Peyer's patch (tissue), 4 donors: ENCODE measurements at regions not wholly inside any gene's neighbourhood (a gene's known extent, or its start where the extent isn't known, plus 50 kb on each side); places are given as distances from the start of the nearest gene placed in this dataset.

Source experiments
- DNase-seq, 3 donors: peaks; one replicate each; pipeline ENCODE4 v3.0.0-alpha.2; 2017 to 2019
- H3K27ac ChIP-seq, 4 donors: fragments of 200-600 bp; sonication (generic); one replicate each; pipeline ENCODE4 v1.5.1; 2016 to 2019
- H3K27me3 ChIP-seq, 2 donors: fragments of 200-600 bp; sonication (generic); one replicate each; pipeline ENCODE4 v1.5.1; 2019
- H3K36me3 ChIP-seq, 3 donors: fragments of 200-600 bp; sonication (generic); one replicate each; pipeline ENCODE4 v1.5.1; 2016 to 2019
- H3K4me1 ChIP-seq, 4 donors: fragments of 200-600 bp; sonication (generic); one replicate each; pipeline ENCODE4 v1.5.1; 2016 to 2019
- H3K4me3 ChIP-seq, 4 donors: fragments of 200-600 bp; sonication (generic); 1 replicate in 3 of 4; 2 replicates in 1 of 4; pipeline ENCODE4 v1.5.1; 2016 to 2019; ENCODE audit warnings: mild to moderate bottlenecking in 1 of 4
- H3K9me3 ChIP-seq, 4 donors: fragments of 200-600 bp; sonication (generic); one replicate each; pipeline ENCODE4 v1.5.1; 2016 to 2019; ENCODE audit warnings: mild to moderate bottlenecking in 1 of 4
- POLR2A ChIP-seq, 2 donors: fragments of 450-650 bp; IDR thresholded peaks; one replicate each; pipeline ENCODE4 v1.5.1; 2017; ENCODE audit warnings: antibody characterized with exemption in 2 of 2, mild to moderate bottlenecking in 2 of 2, moderate library complexity in 2 of 2
- TF ChIP-seq, protein P1 (sequence below), 6 experiments: fragments of 450-650 bp in 4 of 6; fragments of 200-600 bp in 2 of 6; sonication (generic) in 1 of 6; IDR thresholded peaks; one replicate each; pipeline ENCODE4 v1.5.1; 2017 to 2019; ENCODE audit warnings: antibody characterized with exemption in 6 of 6, mild to moderate bottlenecking in 3 of 6, moderate library complexity in 1 of 6

DNA sequence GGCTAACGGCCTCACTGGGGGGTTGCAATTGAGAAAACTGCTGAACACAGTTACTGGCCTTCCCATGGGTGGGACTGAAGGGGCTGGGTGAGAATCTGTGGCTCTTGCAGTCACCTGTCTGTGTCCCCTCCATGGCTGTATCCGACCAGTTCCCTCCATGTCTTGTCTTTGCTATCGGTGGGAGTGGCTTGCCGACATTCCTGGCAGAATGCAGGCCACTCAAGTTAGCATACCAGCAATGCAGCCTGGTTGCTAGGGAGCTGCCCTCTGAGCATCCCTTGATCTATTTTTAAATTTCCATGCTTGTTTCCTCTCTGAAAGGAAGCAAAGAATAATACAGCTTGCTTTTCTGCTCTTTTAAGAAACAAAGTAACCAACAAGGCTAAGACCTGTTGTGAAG is 1509.7 kb upstream of the WWC1 start:
- H3K27me3 ChIP-seq = no peaks in the 10 kb centered on the region
- H3K27ac ChIP-seq = no peak overlapping the region
- TF ChIP-seq POLR2A (IDR thresholded peaks at IDR 0.05) = no peak
- TF ChIP-seq, protein P1, sequence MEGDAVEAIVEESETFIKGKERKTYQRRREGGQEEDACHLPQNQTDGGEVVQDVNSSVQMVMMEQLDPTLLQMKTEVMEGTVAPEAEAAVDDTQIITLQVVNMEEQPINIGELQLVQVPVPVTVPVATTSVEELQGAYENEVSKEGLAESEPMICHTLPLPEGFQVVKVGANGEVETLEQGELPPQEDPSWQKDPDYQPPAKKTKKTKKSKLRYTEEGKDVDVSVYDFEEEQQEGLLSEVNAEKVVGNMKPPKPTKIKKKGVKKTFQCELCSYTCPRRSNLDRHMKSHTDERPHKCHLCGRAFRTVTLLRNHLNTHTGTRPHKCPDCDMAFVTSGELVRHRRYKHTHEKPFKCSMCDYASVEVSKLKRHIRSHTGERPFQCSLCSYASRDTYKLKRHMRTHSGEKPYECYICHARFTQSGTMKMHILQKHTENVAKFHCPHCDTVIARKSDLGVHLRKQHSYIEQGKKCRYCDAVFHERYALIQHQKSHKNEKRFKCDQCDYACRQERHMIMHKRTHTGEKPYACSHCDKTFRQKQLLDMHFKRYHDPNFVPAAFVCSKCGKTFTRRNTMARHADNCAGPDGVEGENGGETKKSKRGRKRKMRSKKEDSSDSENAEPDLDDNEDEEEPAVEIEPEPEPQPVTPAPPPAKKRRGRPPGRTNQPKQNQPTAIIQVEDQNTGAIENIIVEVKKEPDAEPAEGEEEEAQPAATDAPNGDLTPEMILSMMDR (IDR thresholded peaks at IDR 0.05) = no peak
- H3K4me3 ChIP-seq = no peak overlapping the region
- no peaks in the 10 kb centered on the region for H3K36me3 ChIP-seq
- H3K9me3 ChIP-seq = no peaks in the 10 kb centered on the region
- H3K4me1 ChIP-seq = no peaks in the 10 kb centered on the region
- no peak for DNase-seq

DNA sequence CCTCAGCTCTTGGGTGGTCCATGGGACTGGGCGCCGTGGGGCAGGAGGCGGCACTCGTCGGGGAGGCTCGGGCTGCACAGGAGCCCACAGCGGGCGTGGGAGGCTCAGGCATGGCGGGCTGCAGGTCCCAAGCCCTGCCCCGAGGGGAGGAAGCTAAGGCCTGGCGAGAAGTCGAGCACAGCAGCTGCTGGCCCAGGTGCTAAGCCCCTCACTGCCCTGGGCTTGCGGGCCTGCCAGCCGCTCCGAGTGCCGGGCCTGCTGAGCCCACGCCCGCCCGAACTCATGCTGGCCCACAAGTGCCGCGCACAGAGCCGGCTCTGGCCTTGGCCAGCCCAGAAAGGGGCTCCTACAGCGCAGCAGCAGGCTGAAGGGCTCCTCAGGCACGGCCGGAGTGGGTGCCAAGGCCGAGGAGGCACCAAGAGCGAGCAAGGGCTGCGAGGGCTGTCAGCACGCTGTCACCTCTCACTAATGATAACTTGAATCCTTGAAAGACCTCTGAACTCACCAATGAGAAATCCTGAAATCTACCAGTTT is 1506.8 kb upstream of the WWC1 start:
- no peak for DNase-seq
- Histone ChIP-seq H3K4me3 (no peak overlapping the region), H3K27me3 (no peaks in the 10 kb centered on the region), H3K27ac (no peak overlapping the region), H3K9me3 (no peaks in the 10 kb centered on the region), H3K36me3 (no peaks in the 10 kb centered on the region), H3K4me1 (no peaks in the 10 kb centered on the region)
- TF ChIP-seq POLR2A (IDR thresholded peaks at IDR 0.05) = no peak
- TF ChIP-seq, protein P1 (IDR thresholded peaks at IDR 0.05) = no peak

DNA sequence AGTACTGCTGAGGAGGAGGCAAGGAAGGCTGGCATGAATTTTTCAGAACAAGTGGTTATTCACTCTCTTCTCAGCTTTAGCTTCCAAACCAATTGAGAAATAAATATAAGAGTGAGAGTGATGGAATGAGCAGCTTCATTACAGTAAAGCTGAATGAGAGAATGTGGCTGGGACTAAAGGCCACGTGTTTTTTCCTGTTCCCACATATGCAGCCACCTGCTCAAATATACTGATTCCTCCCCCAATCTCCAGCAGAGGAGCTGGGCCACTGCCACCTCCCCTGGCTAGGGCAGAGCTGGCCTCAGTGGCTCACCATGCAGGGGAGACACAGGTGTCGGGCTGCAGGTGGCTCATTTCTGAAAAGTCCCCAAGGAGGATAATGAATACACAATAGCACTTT is 1505.3 kb upstream of the WWC1 start:
- Histone ChIP-seq H3K36me3 (no peaks in the 10 kb centered on the region), H3K4me3 (no peak overlapping the region), H3K27ac (no peak overlapping the region), H3K27me3 (no peaks in the 10 kb centered on the region), H3K9me3 (no peaks in the 10 kb centered on the region), H3K4me1 (no peaks in the 10 kb centered on the region)
- no peak for DNase-seq
- TF ChIP-seq, protein P1 (IDR thresholded peaks at IDR 0.05) = no peak
- TF ChIP-seq POLR2A (IDR thresholded peaks at IDR 0.05) = no peak

DNA sequence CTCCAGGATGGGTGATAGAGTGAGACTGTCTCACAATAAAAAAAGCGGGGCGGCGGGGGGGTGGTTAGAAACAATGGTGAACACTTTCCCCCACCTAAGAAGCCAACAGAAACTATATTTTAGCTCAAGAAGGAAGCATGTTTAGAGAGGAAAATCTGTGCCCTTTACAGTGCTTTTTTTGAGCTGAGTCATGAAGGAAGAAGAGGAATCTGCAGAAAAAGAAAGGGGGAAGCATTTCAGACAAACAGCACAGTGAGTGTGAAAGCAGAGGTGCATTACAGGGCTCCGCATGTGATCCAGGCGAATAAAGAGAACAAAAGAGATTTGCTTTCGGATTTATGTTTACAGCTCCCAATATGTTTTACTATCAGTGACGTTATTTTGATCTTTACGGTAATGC is 1504.6 kb upstream of the WWC1 start:
- Histone ChIP-seq H3K4me3 (no peak overlapping the region), H3K36me3 (no peaks in the 10 kb centered on the region), H3K27me3 (no peaks in the 10 kb centered on the region), H3K27ac (no peak overlapping the region), H3K4me1 (no peaks in the 10 kb centered on the region), H3K9me3 (no peaks in the 10 kb centered on the region)
- DNase-seq = no peak
- TF ChIP-seq, protein P1 (IDR thresholded peaks at IDR 0.05) = no peak
- TF ChIP-seq POLR2A (IDR thresholded peaks at IDR 0.05) = no peak

DNA sequence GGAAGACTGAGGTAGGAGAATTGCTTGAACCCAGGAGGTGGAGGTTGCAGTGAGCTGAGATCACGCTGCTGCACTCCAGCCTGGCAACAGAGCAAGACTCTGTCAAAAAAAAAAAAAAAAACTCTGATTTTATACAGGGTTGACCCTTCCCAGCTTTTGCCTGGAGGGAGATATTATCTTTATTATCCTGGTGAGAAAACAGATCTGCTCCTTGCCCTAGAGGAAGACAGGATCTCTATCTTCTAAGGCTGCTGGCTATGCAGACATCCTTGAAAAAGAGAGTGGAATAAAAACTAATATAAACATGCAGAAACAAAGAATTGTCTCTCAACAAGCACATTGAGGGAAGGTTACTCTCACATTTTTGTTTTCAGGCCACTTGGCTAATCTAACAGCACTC is 1503.4 kb upstream of the WWC1 start:
- TF ChIP-seq POLR2A (IDR thresholded peaks at IDR 0.05) = no peak
- TF ChIP-seq, protein P1 (IDR thresholded peaks at IDR 0.05) = no peak
- DNase-seq = no peak
- Histone ChIP-seq H3K27ac (no peak overlapping the region), H3K4me3 (no peak overlapping the region), H3K27me3 (no peaks in the 10 kb centered on the region), H3K9me3 (no peaks in the 10 kb centered on the region), H3K36me3 (no peaks in the 10 kb centered on the region), H3K4me1 (no peaks in the 10 kb centered on the region)

DNA sequence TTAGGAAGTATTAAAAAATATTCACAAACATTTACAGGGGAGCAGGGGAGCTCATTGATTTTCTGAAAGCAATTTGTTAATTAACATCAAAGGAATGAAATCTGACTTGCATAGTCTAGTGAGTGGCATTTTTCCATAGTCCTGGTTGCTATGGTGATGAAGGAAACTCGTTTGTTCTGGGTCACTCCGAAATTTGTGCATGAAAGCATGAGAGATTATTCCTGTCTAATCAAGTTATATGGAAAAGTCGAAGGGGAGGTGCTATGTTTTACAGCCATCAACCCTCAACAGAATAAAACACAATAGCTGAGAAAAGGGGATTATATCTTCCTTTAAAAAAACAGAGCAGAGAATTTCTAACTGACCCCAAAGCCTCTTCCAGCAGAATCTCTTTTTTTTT is 1495.7 kb upstream of the WWC1 start:
- H3K4me1 ChIP-seq = no peaks in the 10 kb centered on the region
- no peak overlapping the region for H3K27ac ChIP-seq
- no peaks in the 10 kb centered on the region for H3K36me3 ChIP-seq
- H3K27me3 ChIP-seq = no peaks in the 10 kb centered on the region
- H3K4me3 ChIP-seq = no peak overlapping the region
- TF ChIP-seq, protein P1 (IDR thresholded peaks at IDR 0.05) = no peak
- TF ChIP-seq POLR2A (IDR thresholded peaks at IDR 0.05) = no peak
- no peak for DNase-seq
- H3K9me3 ChIP-seq = no peaks in the 10 kb centered on the region
